Smooth muscle cell of the brain vasculature (primary cell): ENCODE measurements at regions not wholly inside any gene's neighbourhood (a gene's known extent, or its start where the extent isn't known, plus 50 kb on each side); places are given as distances from the start of the nearest gene placed in this dataset.

Experiments
- DNase-seq: peaks from one replicate; pipeline ENCODE4 v3.0.0-alpha.2; 2012; ENCODE audit warnings: low read depth, low spot score

DNA sequence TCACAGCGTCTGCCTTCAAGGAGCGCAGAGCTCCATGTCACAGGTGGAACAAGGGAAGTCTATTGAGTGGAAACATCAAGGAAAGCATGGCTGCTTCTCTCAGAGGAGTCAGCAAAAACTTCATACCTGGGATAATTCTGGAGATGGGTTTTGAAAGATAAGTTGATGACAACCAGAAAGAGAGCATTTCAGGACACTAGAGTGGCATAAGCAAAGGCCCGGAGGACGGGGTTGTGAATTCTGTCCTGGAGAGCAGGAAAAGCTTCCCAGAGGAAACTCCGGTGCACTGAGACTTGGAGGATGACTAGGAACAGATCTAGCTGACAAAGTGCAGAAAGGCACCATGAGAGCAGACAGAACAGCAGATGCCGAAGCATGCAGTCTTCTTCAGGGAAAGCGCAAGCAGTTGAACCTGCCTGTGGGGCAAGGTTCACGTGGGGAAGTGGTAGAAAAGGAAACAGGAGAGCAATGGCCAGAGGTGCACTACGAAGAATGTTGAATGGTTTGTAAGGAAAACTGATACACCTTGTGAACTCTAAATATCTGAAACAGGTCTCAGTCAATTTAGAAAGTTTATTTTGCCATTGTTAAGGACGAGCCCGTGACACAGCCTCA is 222.9 kb downstream of the PLPP3 start:
- DNase-seq: no peak

DNA sequence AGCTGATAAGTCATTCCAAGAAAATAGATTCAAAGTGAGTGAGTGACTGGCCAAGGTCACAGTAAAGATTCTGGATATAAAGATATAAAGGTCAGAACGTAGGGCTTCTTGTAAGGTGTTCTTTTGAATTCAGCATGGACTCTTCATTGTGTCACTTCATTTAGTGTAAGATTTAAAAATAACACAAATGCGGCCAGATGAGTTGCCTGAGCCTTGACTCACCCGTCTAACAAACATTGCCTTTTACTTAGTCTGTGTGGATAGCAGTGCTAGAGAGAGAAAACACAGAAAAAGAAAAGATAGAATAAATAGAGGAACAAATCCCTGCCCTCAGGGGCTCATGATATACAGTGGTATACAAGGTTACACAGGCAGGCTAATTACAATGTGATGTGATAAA is 223.4 kb downstream of the PLPP3 start:
- no peak for DNase-seq

- DNase-seq: no peak
Observed at GRCh38 chr1:56355422-56355821, 223.9 kb downstream of the PLPP3 start.

DNA sequence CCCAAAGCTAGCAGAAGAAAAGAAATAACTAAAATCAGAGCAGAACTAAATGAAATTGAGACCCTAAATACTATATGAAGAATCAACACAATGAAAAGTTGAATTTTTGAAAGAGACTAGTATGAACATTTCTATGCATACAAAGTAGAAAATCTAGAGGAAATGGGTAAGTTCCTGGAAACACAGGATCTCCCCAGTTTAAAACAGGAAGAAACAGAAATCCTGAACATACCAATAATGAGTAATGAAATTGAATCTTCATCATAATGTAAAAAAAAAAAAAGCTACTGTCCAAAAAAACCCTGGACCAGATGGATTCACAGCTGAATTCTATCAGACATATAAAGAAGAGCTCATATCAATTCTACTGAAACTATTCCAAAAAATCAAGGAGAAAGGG is 233.5 kb downstream of the PLPP3 start:
- DNase-seq: no peak

DNA sequence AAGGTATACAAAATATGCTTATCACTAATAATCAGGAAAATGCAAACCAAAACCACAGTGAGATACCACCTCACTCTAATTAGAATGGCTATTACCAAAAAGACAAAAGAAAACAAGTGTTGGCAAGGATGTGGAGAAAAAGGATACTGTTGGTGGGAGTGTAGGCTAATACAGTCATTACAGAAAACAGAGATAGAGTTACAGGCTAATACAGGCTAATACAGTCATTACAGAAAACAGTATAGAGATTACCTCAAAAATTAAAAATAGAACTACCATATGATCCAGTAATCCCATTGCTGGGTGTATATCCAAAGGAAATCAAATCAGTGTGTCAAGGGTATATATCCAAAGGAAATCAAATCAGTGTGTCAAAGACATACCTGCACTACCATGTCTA is 238.4 kb downstream of the PLPP3 start:
- no peak for DNase-seq

DNA sequence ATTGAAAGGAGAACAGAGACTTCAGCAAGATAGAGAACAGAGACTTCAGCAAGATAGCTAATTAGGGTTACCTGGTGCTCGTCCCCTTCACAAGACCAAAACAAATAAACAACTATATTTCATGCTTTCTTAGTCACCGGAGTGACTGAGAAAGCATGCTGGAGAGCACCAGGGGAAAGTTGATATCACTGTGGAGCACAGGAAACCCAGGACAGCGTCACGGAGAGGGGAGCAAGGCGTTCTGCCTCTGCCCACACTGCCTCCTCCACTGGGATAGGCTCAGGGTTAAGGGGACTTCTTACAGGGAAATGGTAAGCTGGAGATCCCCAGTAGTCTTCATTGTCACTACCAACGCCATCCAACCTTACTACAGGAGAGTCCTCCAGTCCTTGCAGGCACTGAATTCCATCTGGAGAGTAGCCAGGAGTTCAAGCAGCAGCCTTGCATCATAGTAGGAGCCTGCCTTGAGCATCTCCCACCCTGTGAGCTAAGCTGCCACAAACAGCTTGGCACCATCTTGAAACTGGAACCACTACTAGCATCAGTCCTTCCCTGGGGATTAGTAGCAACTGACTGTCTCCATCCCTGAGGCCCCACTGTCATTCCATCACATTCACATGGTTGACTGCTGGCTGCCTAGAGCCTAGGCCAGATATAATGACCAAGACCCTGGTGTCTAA is 239.4 kb downstream of the PLPP3 start:
- DNase-seq: no peak

- no peak for DNase-seq
Observed at GRCh38 chr1:56339093-56339492, 240.3 kb downstream of the PLPP3 start.

- DNase-seq: no peak
Observed at GRCh38 chr1:56336982-56337381, 242.4 kb downstream of the PLPP3 start.

DNA sequence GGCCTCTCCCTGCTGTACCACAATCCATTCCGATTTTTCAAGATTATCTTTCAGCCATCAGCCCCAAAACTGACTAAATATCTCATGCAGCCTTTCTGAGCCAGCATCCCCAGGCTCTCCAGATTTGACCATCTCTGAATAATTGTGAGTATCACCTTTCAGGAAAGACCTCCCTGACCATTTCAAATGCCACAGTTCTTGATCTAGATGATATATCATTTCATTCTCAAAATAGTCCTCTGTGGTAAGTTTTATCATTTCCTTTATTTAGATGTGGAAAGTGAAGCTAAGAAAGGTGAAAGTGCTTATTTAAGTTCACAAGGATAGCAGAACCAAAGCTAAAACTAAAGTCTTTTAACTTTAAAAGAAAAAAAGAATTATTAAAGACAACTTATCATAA is 244.0 kb downstream of the PLPP3 start:
- no peak for DNase-seq

- DNase-seq: no peak
Observed at GRCh38 chr1:56334047-56334446, 245.3 kb downstream of the PLPP3 start.

DNA sequence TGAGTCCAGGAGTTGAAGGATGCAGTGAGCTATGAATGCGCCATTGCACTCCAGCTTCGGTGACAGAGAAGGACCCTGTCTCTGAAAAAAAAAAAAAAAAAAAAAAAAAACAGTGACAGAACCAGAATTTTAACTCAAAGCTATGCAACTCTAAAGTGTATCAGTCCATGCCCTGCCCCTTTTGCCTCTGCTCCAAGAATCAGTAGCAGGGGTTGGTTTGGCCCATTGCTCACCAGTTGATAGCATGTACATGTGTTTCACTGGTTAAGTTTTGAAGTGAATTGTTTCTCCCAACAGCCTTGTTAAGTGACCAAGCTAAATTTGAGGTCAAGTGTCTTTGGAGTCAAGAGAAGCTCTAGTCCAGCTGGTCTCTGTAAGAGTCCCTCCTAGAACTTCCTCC is 245.9 kb downstream of the PLPP3 start:
- DNase-seq: no peak

DNA sequence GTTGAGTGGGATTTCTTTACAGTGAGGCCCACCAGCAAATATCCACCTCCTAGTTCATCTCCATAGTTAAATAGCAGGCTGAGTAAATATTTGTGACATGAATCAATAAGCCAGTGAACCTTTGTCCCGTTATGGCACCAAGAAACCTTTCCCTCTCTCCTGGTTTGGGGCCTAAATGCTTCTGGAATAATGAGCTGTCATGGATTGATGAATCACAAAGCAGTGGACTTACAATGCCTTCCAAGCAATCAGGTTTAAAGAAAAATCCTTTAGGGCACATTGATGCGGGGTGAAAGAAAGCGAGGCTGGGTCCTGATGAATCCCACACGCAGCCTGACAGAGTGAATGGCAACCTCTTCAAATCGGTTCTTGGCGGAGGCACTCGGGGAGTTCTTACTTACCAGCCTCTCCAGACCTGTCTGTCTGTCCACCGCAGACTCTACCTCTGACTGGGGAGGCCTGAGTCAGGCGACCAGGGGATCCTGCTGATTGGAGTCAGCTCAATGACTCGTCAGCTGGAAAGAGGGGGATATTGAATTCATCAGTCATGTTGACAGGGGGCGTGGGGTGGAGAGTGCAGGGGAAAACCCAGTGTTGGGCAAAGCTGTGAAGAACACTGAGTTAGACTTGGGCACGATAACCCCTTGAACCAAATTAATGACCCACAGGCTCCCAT is 247.3 kb downstream of the PLPP3 start:
- no peak for DNase-seq

DNA sequence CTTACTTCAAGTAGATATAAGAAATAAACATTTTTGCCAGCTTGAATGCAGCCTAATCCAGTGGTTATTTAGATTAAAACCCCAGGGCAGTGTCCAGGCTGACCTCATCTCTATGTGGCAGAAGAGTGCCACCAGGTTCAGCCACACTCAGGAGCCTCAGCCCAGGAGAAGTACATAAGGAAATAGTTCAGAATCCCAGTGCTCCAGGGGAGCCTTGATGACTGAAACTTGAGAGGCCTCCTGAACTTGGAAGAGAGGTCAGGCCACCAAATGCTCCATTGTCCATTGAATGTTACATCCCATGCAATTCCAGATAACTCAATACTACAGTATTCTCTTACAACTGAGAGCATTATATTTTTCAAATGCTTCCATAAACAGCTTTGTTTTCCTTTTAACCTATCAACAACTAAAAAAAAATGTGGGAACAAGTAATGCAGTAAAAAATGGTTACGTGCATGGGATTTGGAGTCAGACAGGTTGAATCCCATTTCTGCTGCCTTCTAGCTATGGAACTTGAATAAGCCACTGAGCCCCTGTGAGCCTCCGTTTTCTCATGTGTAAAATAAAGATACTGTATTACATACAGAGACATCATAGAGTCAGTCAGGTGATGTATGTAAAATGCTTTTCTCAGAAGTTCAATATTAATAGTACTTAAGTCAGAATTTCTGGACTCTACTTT is 248.0 kb downstream of the PLPP3 start:
- no peak for DNase-seq

DNA sequence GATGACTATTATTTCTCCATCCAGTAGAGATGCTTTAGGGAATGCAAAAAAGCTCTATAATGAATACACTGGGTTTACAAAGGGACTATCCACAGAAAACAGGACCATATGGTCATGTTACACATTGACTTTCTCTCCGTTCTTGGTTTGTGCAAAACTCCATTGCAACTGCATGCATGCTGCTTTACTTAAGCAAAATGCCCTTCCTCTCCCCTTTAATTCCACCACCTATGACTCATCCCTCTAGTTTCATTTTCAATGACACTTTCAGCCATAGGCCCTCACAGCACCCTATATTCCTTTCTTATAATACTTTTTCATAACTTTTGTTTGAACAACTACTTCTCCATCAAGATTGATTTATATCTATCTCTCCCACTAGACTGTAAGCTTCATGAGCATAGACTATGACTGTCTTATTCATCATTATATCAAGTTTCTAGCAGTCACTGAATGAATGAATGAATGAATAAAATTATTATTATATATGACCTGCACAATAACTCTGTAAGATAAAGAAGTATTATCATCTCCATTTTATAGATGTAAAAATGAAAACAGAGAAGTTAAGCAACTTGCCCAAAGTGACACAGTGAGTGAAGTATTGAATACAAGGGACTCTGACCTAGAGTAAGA is 248.9 kb downstream of the PLPP3 start:
- DNase-seq: no peak

DNA sequence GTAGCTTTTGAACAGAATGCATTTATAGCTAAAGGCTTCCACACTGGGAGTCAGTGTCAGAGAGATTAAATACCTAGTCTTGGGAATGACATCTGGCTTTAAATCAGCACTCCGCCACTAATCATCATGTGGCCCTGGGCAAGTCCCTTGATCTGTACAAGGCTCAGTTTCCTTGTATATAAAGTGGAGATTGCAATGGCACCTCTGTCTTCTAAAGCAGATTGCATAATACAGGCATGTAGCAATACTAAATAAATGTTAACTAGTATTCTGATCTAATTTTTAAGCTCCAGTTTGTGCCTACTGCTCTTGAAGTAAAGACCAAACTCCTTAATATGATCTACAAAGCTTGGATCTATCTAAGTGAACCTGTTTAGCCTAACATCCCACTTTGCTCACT is 249.4 kb downstream of the PLPP3 start:
- no peak for DNase-seq

DNA sequence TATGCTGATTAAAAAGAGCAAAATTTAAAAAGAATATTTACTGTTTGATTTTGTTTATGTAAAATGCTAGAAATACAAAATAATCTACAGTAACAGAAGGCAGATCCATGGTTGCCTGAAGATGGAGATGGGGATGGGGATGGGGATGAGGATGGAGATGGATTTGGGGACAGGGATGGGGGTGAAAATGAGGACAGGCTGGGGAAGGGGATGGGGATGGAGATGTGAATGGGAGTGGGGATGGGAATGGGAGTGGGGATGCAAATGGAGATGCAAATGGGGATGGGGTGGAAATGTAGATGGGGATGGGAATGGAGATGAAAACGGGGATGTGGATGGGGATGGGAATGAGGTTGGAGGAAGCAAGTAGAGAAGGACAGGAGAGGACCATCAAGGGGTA is 252.2 kb downstream of the PLPP3 start:
- DNase-seq: no peak

DNA sequence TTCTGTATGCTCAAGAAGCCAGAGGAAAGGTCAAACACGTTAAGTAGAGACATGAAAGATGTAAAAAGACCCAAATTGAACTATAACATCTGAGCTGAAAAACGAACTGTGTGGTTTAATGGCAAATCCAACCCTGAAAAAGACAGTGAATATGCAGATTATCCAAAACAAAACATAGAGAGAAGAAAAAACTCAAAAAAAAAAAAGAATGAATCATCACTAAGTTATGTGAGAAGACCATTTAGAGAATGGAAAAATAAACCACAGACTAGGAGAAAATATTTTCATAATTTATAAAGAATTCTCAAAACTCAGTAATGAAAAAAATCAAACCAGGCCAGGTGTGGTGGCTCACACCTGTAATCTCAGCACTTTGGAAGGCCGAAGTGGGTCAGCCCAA is 253.3 kb downstream of the PLPP3 start:
- DNase-seq: no peak

DNA sequence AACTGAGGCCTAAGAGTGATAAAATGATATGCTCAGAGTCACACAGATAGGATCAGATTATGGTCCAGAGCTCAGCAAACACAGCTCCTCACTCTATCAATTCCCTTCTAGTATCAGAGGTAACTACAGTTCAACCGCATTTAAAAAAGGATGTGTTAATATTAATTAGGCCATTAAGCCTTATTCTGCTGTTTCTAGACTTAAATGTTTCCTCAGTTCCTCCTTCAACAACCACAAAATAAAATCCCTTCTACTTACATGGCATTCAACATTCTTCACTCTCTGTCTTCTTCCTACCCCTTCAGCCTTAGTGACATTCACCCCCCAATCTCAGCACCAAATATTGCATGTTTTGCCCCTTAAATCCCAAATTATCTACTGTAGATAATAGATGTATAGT is 254.9 kb downstream of the PLPP3 start:
- DNase-seq: no peak

DNA sequence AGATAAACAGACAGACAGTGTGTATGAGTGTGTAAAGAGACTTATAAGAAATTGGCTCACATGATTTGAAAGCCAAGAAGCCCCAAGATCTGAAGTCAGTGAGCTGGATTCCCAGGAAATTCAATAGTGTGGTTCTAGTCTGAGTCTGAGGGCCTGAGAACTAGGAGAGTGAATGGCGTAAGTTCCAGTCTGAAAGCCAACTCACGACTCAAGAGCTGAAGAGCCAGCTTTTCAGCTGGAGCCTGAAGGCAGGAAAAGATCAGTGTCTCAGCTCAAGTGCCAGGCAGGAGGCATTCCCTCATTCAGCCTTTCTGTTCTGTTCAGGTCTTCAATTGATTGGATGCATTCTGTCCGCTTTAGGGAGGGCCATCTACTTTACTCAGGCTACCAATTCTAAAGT is 257.2 kb downstream of the PLPP3 start:
- DNase-seq: no peak

DNA sequence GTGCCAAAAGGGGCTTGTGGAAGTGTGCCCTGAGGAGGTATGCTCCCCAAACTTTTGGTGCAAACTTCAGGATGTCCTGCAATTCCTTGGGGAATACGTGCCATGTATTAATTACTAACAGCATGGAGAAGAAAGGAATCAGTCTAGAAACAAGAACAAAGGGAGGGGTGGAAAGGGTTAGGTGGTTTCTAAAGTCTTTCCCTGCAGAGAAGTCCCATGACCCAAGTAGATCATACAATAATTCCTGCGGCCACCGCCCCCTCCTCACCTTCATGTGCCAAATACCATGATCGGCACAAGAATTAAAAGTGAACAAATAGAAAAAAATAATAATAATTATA is 258.2 kb downstream of the PLPP3 start:
- DNase-seq: no peak

GRCh38 chr1:56320464-56321149 is 258.8 kb downstream of the PLPP3 start:
- DNase-seq: no peak

GRCh38 chr1:56317722-56318121 is 261.6 kb downstream of the PLPP3 start:
- no peak for DNase-seq
